ENCODE measurements at regions not wholly inside any gene's neighbourhood (a gene's known extent, or its start where the extent isn't known, plus 50 kb on each side); places are given as distances from the start of the nearest gene placed in this dataset.

DNA sequence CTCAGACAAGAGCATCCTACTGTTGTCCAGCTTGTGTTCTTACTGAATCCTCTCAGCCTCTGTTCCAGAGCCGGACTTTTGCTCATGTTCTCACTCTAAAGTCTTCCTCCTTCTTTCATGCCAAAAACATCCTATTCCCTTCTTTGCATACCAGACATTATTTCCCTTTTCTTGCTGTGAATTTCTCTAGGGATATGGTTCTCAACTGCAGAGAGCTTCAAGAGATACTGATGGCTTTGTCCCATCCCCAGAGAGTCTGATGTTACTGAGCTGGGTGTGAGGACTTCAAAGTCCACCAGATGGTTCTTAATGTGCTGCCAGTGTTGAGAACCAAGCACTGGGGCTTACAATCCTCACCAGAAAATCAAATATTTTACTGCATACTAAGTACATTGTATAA is 98.6 kb upstream of the FER start:
- H3K9me3 ChIP-seq: no peaks in the 10 kb centered on the region
- no peak for TF ChIP-seq POLR2A (IDR thresholded peaks at IDR 0.05)
- TF ChIP-seq, protein P1, sequence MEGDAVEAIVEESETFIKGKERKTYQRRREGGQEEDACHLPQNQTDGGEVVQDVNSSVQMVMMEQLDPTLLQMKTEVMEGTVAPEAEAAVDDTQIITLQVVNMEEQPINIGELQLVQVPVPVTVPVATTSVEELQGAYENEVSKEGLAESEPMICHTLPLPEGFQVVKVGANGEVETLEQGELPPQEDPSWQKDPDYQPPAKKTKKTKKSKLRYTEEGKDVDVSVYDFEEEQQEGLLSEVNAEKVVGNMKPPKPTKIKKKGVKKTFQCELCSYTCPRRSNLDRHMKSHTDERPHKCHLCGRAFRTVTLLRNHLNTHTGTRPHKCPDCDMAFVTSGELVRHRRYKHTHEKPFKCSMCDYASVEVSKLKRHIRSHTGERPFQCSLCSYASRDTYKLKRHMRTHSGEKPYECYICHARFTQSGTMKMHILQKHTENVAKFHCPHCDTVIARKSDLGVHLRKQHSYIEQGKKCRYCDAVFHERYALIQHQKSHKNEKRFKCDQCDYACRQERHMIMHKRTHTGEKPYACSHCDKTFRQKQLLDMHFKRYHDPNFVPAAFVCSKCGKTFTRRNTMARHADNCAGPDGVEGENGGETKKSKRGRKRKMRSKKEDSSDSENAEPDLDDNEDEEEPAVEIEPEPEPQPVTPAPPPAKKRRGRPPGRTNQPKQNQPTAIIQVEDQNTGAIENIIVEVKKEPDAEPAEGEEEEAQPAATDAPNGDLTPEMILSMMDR (IDR thresholded peaks at IDR 0.05): no peak
- no peak overlapping the region for H3K27ac ChIP-seq
- no peaks in the 10 kb centered on the region for H3K27me3 ChIP-seq
- H3K4me3 ChIP-seq: no peak overlapping the region
- no peaks in the 10 kb centered on the region for H3K36me3 ChIP-seq
- no peaks in the 10 kb centered on the region for H3K4me1 ChIP-seq
- intact Hi-C loops (cut with DNase I; ENCODE audit: low total_unique reads): no loop called here
- no peak for DNase-seq

DNA sequence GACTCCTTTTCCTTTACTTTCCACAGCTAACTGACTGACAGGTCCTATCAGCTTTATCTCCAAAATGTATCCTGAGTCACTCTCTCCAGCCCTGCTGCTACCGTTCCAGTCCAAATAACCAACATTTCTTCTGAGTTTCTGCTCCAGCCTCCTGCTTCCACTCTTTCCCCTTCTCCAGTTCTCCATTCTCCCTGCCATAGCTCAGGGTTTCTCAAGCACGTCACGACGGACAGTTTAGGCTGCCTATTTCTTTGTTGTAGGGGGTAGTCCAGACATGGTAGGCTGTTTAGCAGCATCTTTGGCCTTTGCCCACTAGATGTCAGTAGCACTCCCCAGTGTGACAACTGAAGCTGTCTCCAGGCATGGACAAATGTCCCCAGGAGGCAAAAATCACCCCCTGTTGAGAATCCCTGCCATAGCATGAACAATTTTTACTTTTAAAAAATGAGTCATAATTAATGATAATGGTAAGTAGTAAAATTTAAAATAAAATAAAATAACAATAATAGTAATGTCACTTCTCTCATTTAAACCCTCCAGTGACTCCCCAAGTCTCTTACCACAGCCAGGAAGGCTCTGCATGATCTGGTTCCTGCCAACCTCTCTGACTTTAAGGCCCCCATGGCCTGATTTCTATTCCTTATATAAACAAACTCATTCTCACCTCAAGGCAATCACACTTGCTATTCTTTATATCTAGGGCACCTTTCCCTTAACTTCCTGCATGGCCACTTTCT is 105.4 kb upstream of the FER start:
- TF ChIP-seq, protein P1 (IDR thresholded peaks at IDR 0.05): peak; percentile 14 to 52 (median 40)
- TF ChIP-seq POLR2A (IDR thresholded peaks at IDR 0.05): no peak
- no peaks in the 10 kb centered on the region for H3K27me3 ChIP-seq
- intact Hi-C loops (cut with DNase I; ENCODE audit: low total_unique reads): no loop called here
- no peaks in the 10 kb centered on the region for H3K4me1 ChIP-seq
- H3K36me3 ChIP-seq: no peaks in the 10 kb centered on the region
- H3K9me3 ChIP-seq: no peaks in the 10 kb centered on the region
- H3K4me3 ChIP-seq: no peak overlapping the region
- DNase-seq: peak; percentile 18 to 22
- H3K27ac ChIP-seq: no peak overlapping the region

DNA sequence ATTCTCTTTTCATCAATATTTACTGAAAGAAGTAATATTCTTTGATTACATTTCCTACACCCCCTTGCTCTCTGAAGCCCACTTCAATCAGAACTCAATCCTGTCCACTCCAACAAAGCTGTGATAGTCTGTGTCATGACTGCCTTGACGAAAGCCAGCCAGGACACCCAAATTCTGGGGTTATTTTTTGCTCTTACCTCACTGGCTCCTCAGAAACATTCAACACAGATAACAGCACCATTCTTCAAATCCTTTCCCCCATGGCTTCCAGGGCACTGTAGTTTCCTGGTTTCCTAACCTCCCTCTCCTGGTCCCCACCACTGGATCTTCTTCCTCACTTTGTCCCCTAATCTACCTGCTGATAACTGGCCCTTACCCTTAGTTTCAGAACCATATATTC is 106.1 kb upstream of the FER start:
- intact Hi-C loops (cut with DNase I; ENCODE audit: low total_unique reads): no loop called here
- H3K27ac ChIP-seq: no peak overlapping the region
- no peaks in the 10 kb centered on the region for H3K4me1 ChIP-seq
- H3K36me3 ChIP-seq: no peaks in the 10 kb centered on the region
- no peaks in the 10 kb centered on the region for H3K9me3 ChIP-seq
- TF ChIP-seq POLR2A (IDR thresholded peaks at IDR 0.05): no peak
- TF ChIP-seq, protein P1 (IDR thresholded peaks at IDR 0.05): no peak
- no peaks in the 10 kb centered on the region for H3K27me3 ChIP-seq
- no peak overlapping the region for H3K4me3 ChIP-seq
- DNase-seq: no peak

DNA sequence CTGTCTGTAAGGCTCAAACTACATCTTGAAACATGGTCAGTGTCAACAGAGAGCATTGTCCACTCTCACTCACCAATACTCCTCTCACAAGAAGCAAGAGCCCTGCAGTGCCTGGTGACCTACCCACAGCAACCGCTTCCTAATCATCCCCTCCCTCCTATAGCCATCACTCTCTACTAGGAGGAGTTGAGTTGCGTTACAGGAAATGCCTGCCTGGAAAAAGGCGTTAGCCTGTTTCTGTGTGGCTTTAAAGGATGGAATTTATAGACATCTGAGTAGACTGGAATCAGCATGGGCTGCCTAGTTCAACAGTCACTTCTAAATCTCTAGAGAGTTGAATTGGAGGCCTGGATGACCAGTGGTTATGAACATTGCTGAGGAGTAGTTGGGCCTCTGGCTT is 108.3 kb upstream of the FER start:
- TF ChIP-seq, protein P1 (IDR thresholded peaks at IDR 0.05): no peak
- no peak for TF ChIP-seq POLR2A (IDR thresholded peaks at IDR 0.05)
- DNase-seq: no peak
- Histone ChIP-seq H3K4me1 (no peaks in the 10 kb centered on the region), H3K27ac (no peak overlapping the region), H3K27me3 (no peaks in the 10 kb centered on the region), H3K9me3 (no peaks in the 10 kb centered on the region), H3K4me3 (no peak overlapping the region), H3K36me3 (no peaks in the 10 kb centered on the region)
- intact Hi-C loops (cut with DNase I; ENCODE audit: low total_unique reads): no loop called here

DNA sequence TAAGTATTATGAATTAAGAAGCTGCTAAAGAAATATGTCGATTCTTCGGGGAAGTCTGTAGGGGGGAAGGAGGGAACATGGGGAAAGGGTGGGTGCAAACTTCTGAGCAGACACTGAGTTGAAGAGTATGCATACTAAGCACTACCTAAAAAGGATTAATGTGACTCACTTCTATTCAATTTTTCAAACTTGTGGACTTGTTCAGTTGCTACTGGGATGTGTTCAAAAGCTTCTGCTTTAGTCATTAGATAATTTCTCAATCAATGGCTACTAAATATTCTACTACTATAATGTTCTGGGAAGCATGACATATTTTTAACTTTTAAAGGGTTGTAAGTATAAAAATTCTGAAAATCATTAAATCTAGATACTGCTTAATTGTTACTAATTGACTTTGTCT is 109.7 kb upstream of the FER start:
- TF ChIP-seq, protein P1 (IDR thresholded peaks at IDR 0.05): no peak
- TF ChIP-seq POLR2A (IDR thresholded peaks at IDR 0.05): no peak
- Histone ChIP-seq H3K9me3 (no peaks in the 10 kb centered on the region), H3K27ac (no peak overlapping the region), H3K4me3 (no peak overlapping the region), H3K27me3 (no peaks in the 10 kb centered on the region), H3K4me1 (no peaks in the 10 kb centered on the region), H3K36me3 (no peaks in the 10 kb centered on the region)
- no peak for DNase-seq
- intact Hi-C loops (cut with DNase I; ENCODE audit: low total_unique reads): no loop called here
